HepG2 (cell line): ENCODE measurements at regions not wholly inside any gene's neighbourhood (a gene's known extent, or its start where the extent isn't known, plus 50 kb on each side); places are given as distances from the start of the nearest gene placed in this dataset.

Source experiments
- ATAC-seq: fragments of 200-7000 bp; cut with Tn5 transposase; 3 replicates; pipeline ENCODE4 v1.9.1; 2020; ENCODE audit warnings: mild to moderate bottlenecking, moderate library complexity
- BruUV-seq: library from RNA; stranded (reverse); fragments of 400-500 nt; replicated peaks from 2 replicates; lab custom pipeline; 2021; lab: Mats Ljungman, UMichigan
- CTCF ChIA-PET: fragments of 300-600 bp; formaldehyde crosslinking; extraction: SDS; loops from one replicate; lab custom pipeline; 2021; ENCODE audit warnings: low total read pairs, inconsistent platforms, low intra/inter-chr PET ratio; lab: Yijun Ruan, JAX
- POLR2A ChIA-PET: fragments of 350-600 bp; sonication (Branson Sonifier 250); formaldehyde crosslinking; loops from one replicate; lab custom pipeline; 2020; ENCODE audit warnings: antibody characterized with exemption, inconsistent platforms; lab: Yijun Ruan, JAX
- DNase-seq: peaks from one replicate; pipeline ENCODE4 v3.0.0-alpha.2; 2015; ENCODE audit warnings: low spot score
- FAIRE-seq: peaks from 3 replicates; lab custom pipeline; 2011; peaks lifted over from hg19 to GRCh38; lab: Jason Lieb, UNC
- H2AFZ ChIP-seq: one replicate; pipeline ENCODE4 v1.6.1; 2011; ENCODE audit warnings: low read length, inconsistent platforms
- H3K27ac ChIP-seq: fragments of 300-600 bp; 3 replicates; pipeline ENCODE4 v1.8.0; 2011; ENCODE audit warnings: mixed run types, mild to moderate bottlenecking, mixed read lengths, low read length, inconsistent platforms; ENCODE audit not compliant: insufficient read depth; ENCODE audit errors: extremely low read length
- H3K27me3 ChIP-seq, 2 experiments: fragments of 200-600 bp in 1 of 2; 2 replicates in 1 of 2; 3 replicates in 1 of 2; pipeline versions ENCODE4 v1.6.0 to v1.8.0; 2011; ENCODE audit warnings: low read length in 2 of 2, mild to moderate bottlenecking in 2 of 2, moderate library complexity in 2 of 2, inconsistent platforms in 1 of 2; ENCODE audit not compliant: insufficient read depth in 2 of 2, control insufficient read depth in 1 of 2
- H3K36me3 ChIP-seq, 2 experiments: fragments of 200-600 bp in 1 of 2; replicated peaks in 1 of 2; 2 replicates in 1 of 2; 3 replicates in 1 of 2; pipeline versions ENCODE4 v1.5.1 to v1.8.0; 2011; ENCODE audit warnings: low read length in 2 of 2, inconsistent platforms in 1 of 2; ENCODE audit not compliant: insufficient read depth in 2 of 2, control insufficient read depth in 1 of 2
- H3K4me1 ChIP-seq: 2 replicates; pipeline ENCODE4 v1.5.1; 2012; ENCODE audit warnings: low read length, inconsistent platforms; ENCODE audit not compliant: insufficient read depth
- H3K4me2 ChIP-seq: 2 replicates; pipeline ENCODE4 v1.6.0; 2011; ENCODE audit warnings: low read depth, low read length, inconsistent platforms
- H3K4me3 ChIP-seq, 3 experiments: fragments of 200-600 bp in 1 of 3; sonication (generic), shearing (Covaris generic) in 1 of 3; replicated peaks in 1 of 3; 2 replicates each; pipeline ENCODE4 v1.5.1; 2011 to 2016; ENCODE audit warnings: low read length in 3 of 3, inconsistent platforms in 2 of 3, low read depth in 2 of 3, mild to moderate bottlenecking in 2 of 3, control low read depth in 1 of 3, mixed read lengths in 1 of 3; ENCODE audit not compliant: insufficient read depth in 1 of 3
- H3K79me2 ChIP-seq: one replicate; pipeline ENCODE4 v1.6.1; 2011; ENCODE audit warnings: low read length, inconsistent platforms; ENCODE audit not compliant: insufficient read depth
- H3K9ac ChIP-seq: 2 replicates; pipeline ENCODE4 v1.6.0; 2011; ENCODE audit warnings: mild to moderate bottlenecking, low read depth, low read length, inconsistent platforms; ENCODE audit not compliant: insufficient read depth
- H3K9me3 ChIP-seq: 2 replicates; pipeline ENCODE4 v1.5.1; 2012; ENCODE audit warnings: mild to moderate bottlenecking, low read length
- H4K20me1 ChIP-seq: 2 replicates; pipeline ENCODE4 v1.6.0; 2011; ENCODE audit warnings: inconsistent platforms, mild to moderate bottlenecking, low read length, moderate library complexity; ENCODE audit not compliant: insufficient read depth
- MAFG ChIP-seq: sonication (generic); formaldehyde crosslinking; IDR thresholded peaks from 2 replicates; pipeline ENCODE4 v1.5.1; 2020; ENCODE audit warnings: mild to moderate bottlenecking, missing genetic modification reagents
- MNT ChIP-seq: fragments of 450-650 bp; IDR thresholded peaks from 2 replicates; pipeline ENCODE4 v1.6.1; 2016
- NONO ChIP-seq, 2 experiments: fragments of 450-650 bp in 1 of 2; sonication (generic) in 1 of 2; formaldehyde crosslinking in 1 of 2; IDR thresholded peaks in 1 of 2; conservative IDR thresholded peaks in 1 of 2; 2 replicates each; pipeline versions ENCODE4 v1.6.1 to v1.8.0; 2017 to 2022; ENCODE audit warnings: mild to moderate bottlenecking in 1 of 2, missing genetic modification reagents in 1 of 2, moderate library complexity in 1 of 2
- ZBTB33 ChIP-seq: sonication (generic); formaldehyde crosslinking; IDR thresholded peaks from 2 replicates; pipeline ENCODE4 v1.4.0; 2020; ENCODE audit warnings: missing genetic modification reagents
- WGBS: methylation state at CpG from one replicate; pipeline ENCODE4 v1.1.6; 2017; ENCODE audit warnings: low lambda C conversion rate; 5-methylcytosine and 5-hydroxymethylcytosine counted together
- in situ Hi-C: cut with HindIII; loops from 2 replicates; pipeline ENCODE4 v1.10.0; 2017; ENCODE audit warnings: low pct_unique_long_range_greater_than_20kb; ENCODE audit not compliant: extremely low pct_ligation_motif_present
- intact Hi-C: fragments of 100-400 bp; cut with micrococcal nuclease; formaldehyde crosslinking; loops from one replicate; pipeline ENCODE4 v1.10.0; 2022; ENCODE audit not compliant: unreplicated experiment

- Histone ChIP-seq H3K4me3 (no peak overlapping the region), H2AFZ (no peak overlapping the region), H3K4me2 (no peak overlapping the region), H3K27ac (no peak overlapping the region), H3K4me1 (no peaks in the 10 kb centered on the region), H3K79me2 (no peaks in the 10 kb centered on the region), H3K36me3 (no peaks in the 10 kb centered on the region), H4K20me1 (no peaks in the 10 kb centered on the region), H3K9me3 (no peaks in the 10 kb centered on the region), H3K27me3 (peaks cover 9 to 56% of the 10 kb centered on the region in 2 experiments; a peak in 4 of 5 replicates), H3K9ac (no peak overlapping the region)
- WGBS: 0% methylated on average over 4 of the region's 13 CpGs
- no peak for DNase-seq
- no peak; the same call in 2 of the 3 replicates for ATAC-seq
- BruUV-seq: no TSS peak
- POLR2A ChIA-PET: no interaction called here
- TF ChIP-seq MNT: 0 out of 2 replicates have a peak, but pooled peaks have one; percentile 8
- no peak for TF ChIP-seq ZBTB33 (CRISPR knock-in tag)
- in situ Hi-C loops (no loop called here), intact Hi-C loops (no loop called here)
- no peak for FAIRE-seq
- CTCF ChIA-PET: no interaction called here
These were observed 102.7 kb downstream of the METRNL start for GRCh38 chr17:83181991-83182619.

GRCh38 chr17:83182620-83183101 is 103.3 kb downstream of the METRNL start:
- no peak overlapping the region for H3K27ac ChIP-seq
- in situ Hi-C loops: no loop called here
- H3K36me3 ChIP-seq: no peaks in the 10 kb centered on the region
- ChIA-PET CTCF (no interaction called here), POLR2A (no interaction called here)
- no peaks in the 10 kb centered on the region for H3K4me1 ChIP-seq
- H3K4me3 ChIP-seq: no peak overlapping the region
- 46% methylated on average over 14 of the region's 14 CpGs for WGBS
- no peak for FAIRE-seq
- H2AFZ ChIP-seq: no peak overlapping the region
- TF ChIP-seq NONO (IDR thresholded peaks at IDR 0.05) (no peak), NONO (CRISPR knock-in tag; conservative IDR thresholded peaks at IDR 0.05) (no peak), MAFG (no peak)
- TF ChIP-seq, all 625 proteins: peak for 0
- no peaks in the 10 kb centered on the region for H4K20me1 ChIP-seq
- no peak overlapping the region for H3K9ac ChIP-seq
- DNase-seq: no peak
- H3K27me3 ChIP-seq: peaks cover 4 to 50% of the 10 kb centered on the region in 2 experiments; a peak in 4 of 5 replicates
- no peak overlapping the region for H3K4me2 ChIP-seq
- no TSS peak for BruUV-seq
- H3K9me3 ChIP-seq: no peaks in the 10 kb centered on the region
- intact Hi-C loops: no loop called here
- peak; percentile 11; the same call in 2 of the 3 replicates for ATAC-seq
- no peaks in the 10 kb centered on the region for H3K79me2 ChIP-seq
